Mesodermal cell (in vitro differentiated cells): ENCODE measurements at regions not wholly inside any gene's neighbourhood (a gene's known extent, or its start where the extent isn't known, plus 50 kb on each side); places are given as distances from the start of the nearest gene placed in this dataset.

Source experiments
- H3K27ac ChIP-seq: 2 replicates; pipeline ENCODE4 v1.7.0; 2013; ENCODE audit warnings: mild to moderate bottlenecking, low read depth, low read length, moderate library complexity; ENCODE audit not compliant: severe bottlenecking
- H3K36me3 ChIP-seq: 2 replicates; pipeline ENCODE4 v1.7.1; 2013; ENCODE audit warnings: mild to moderate bottlenecking, low read length, moderate library complexity; ENCODE audit not compliant: control insufficient read depth, insufficient read depth
- H3K4me1 ChIP-seq: one replicate; pipeline ENCODE4 v1.7.1; 2013; ENCODE audit warnings: mild to moderate bottlenecking, low read length; ENCODE audit not compliant: insufficient read depth, control insufficient read depth, poor library complexity, severe bottlenecking
- H3K4me3 ChIP-seq: 2 replicates; pipeline ENCODE4 v1.7.0; 2013; ENCODE audit warnings: low read length, control low read depth, mild to moderate bottlenecking; ENCODE audit not compliant: insufficient read depth, poor library complexity, severe bottlenecking; ENCODE audit errors: extremely low read depth
- H3K9me3 ChIP-seq: 2 replicates; pipeline ENCODE4 v1.7.1; 2013; ENCODE audit warnings: mild to moderate bottlenecking, low read length, moderate library complexity; ENCODE audit not compliant: control insufficient read depth
- WGBS, 2 experiments: methylation state at CpG; one replicate each; pipeline ENCODE4 v1.1.5; 2013; ENCODE audit warnings: missing lambda C conversion rate in 2 of 2; ENCODE audit not compliant: insufficient coverage in 2 of 2; 5-methylcytosine and 5-hydroxymethylcytosine counted together

- 100% methylated on average over 1 of the region's 3 CpGs for WGBS, 2 experiments
- Histone ChIP-seq H3K4me1 (no peaks in the 10 kb centered on the region), H3K4me3 (no peak overlapping the region), H3K9me3 (no peaks in the 10 kb centered on the region), H3K27ac (no peak overlapping the region), H3K36me3 (no peaks in the 10 kb centered on the region)
Measured at GRCh38 chr18:66107546-66107945, 356.7 kb downstream of the CDH7 start.

GRCh38 chr18:66105016-66105415 is 354.2 kb downstream of the CDH7 start:
- no peak overlapping the region for H3K27ac ChIP-seq
- no peaks in the 10 kb centered on the region for H3K36me3 ChIP-seq
- no peaks in the 10 kb centered on the region for H3K4me1 ChIP-seq
- WGBS, 2 experiments: 48 to 50% methylated on average over 1 to 2 of the region's 4 CpGs
- H3K9me3 ChIP-seq: no peaks in the 10 kb centered on the region
- H3K4me3 ChIP-seq: no peak overlapping the region

GRCh38 chr18:66103550-66103949 is 352.7 kb downstream of the CDH7 start:
- no peaks in the 10 kb centered on the region for H3K36me3 ChIP-seq
- no CpG with 5 or more reads among the region's 2 CpGs for WGBS, 2 experiments
- no peak overlapping the region for H3K27ac ChIP-seq
- no peaks in the 10 kb centered on the region for H3K9me3 ChIP-seq
- no peaks in the 10 kb centered on the region for H3K4me1 ChIP-seq
- H3K4me3 ChIP-seq: no peak overlapping the region

- Histone ChIP-seq H3K4me1 (no peaks in the 10 kb centered on the region), H3K9me3 (no peaks in the 10 kb centered on the region), H3K4me3 (no peak overlapping the region), H3K27ac (no peak overlapping the region), H3K36me3 (no peaks in the 10 kb centered on the region)
- 85 to 100% methylated on average over 1 to 2 of the region's 2 CpGs for WGBS, 2 experiments
Measured at GRCh38 chr18:66083078-66083477, 332.3 kb downstream of the CDH7 start.

GRCh38 chr18:66078925-66079800 is 328.4 kb downstream of the CDH7 start:
- Histone ChIP-seq H3K4me3 (no peak overlapping the region), H3K36me3 (no peaks in the 10 kb centered on the region), H3K9me3 (peaks cover 1% of the 10 kb centered on the region), H3K4me1 (no peaks in the 10 kb centered on the region), H3K27ac (no peak overlapping the region)
- WGBS, 2 experiments: no CpG with 5 or more reads among the region's 1 CpG

GRCh38 chr18:66077066-66077465 is 326.3 kb downstream of the CDH7 start:
- H3K27ac ChIP-seq: no peak overlapping the region
- no peak overlapping the region for H3K4me3 ChIP-seq
- H3K36me3 ChIP-seq: no peaks in the 10 kb centered on the region
- peaks cover 7% of the 10 kb centered on the region for H3K9me3 ChIP-seq
- WGBS, 2 experiments: 89 to 96% methylated on average over 3 of the region's 3 CpGs
- H3K4me1 ChIP-seq: no peaks in the 10 kb centered on the region

GRCh38 chr18:66066191-66066590 is 315.4 kb downstream of the CDH7 start:
- no peak overlapping the region for H3K4me3 ChIP-seq
- WGBS, 2 experiments: no CpG with 5 or more reads among the region's 2 CpGs
- no peaks in the 10 kb centered on the region for H3K9me3 ChIP-seq
- no peak overlapping the region for H3K27ac ChIP-seq
- no peaks in the 10 kb centered on the region for H3K4me1 ChIP-seq
- no peaks in the 10 kb centered on the region for H3K36me3 ChIP-seq

- no peaks in the 10 kb centered on the region for H3K9me3 ChIP-seq
- H3K27ac ChIP-seq: no peak overlapping the region
- H3K4me1 ChIP-seq: no peaks in the 10 kb centered on the region
- no peak overlapping the region for H3K4me3 ChIP-seq
- H3K36me3 ChIP-seq: no peaks in the 10 kb centered on the region
- no CpG with 5 or more reads among the region's 1 CpG for WGBS, 2 experiments
Measured at GRCh38 chr18:66048406-66048805, 297.6 kb downstream of the CDH7 start.

- Histone ChIP-seq H3K36me3 (no peaks in the 10 kb centered on the region), H3K4me1 (no peaks in the 10 kb centered on the region), H3K27ac (no peak overlapping the region), H3K9me3 (no peaks in the 10 kb centered on the region), H3K4me3 (no peak overlapping the region)
- 82 to 88% methylated on average over 2 of the region's 2 CpGs for WGBS, 2 experiments
Measured at GRCh38 chr18:66046032-66046602, 295.3 kb downstream of the CDH7 start.

GRCh38 chr18:66043009-66043408 is 292.2 kb downstream of the CDH7 start:
- Histone ChIP-seq H3K27ac (no peak overlapping the region), H3K4me1 (no peaks in the 10 kb centered on the region)
- no CpG with 5 or more reads among the region's 2 CpGs for whole genome bisulfite sequencing, 2 experiments

GRCh38 chr18:66013969-66014368 is 263.2 kb downstream of the CDH7 start:
- Histone ChIP-seq H3K9me3 (no peaks in the 10 kb centered on the region), H3K27ac (no peak overlapping the region), H3K4me3 (no peak overlapping the region), H3K36me3 (no peaks in the 10 kb centered on the region), H3K4me1 (no peaks in the 10 kb centered on the region)
- WGBS, 2 experiments: no CpG with 5 or more reads among the region's 2 CpGs

More at GRCh38 chr18:66043009-66043408, 292.2 kb downstream of the CDH7 start:
- Histone ChIP-seq H3K9me3 (no peaks in the 10 kb centered on the region), H3K4me3 (no peak overlapping the region), H3K36me3 (no peaks in the 10 kb centered on the region)
